GM12878 (cell line): ENCODE measurements at regions not wholly inside any gene's neighbourhood (a gene's known extent, or its start where the extent isn't known, plus 50 kb on each side); places are given as distances from the start of the nearest gene placed in this dataset.

Experiments
- HDAC2 ChIP-seq: fragments of 200-600 bp; sonication (generic); IDR thresholded peaks from 2 replicates; pipeline ENCODE4 v1.6.1; 2017
- NBN ChIP-seq: fragments of 450-650 bp; IDR thresholded peaks from 2 replicates; pipeline ENCODE4 v1.6.1; 2016
- POLR2AphosphoS2 ChIP-seq: IDR thresholded peaks from 2 replicates; pipeline ENCODE4 v1.6.1; 2011; ENCODE audit warnings: low read depth, mild to moderate bottlenecking, low read length, improper control_type of control experiment, moderate library complexity
- ZNF687 ChIP-seq: fragments of 450-650 bp; IDR thresholded peaks from 2 replicates; pipeline ENCODE4 v1.6.1; 2017; ENCODE audit warnings: mild to moderate bottlenecking, moderate library complexity
- TF ChIP-seq, protein P1 (sequence below): fragments of 450-650 bp; IDR thresholded peaks from 2 replicates; pipeline ENCODE4 v1.6.1; 2018; ENCODE audit warnings: borderline replicate concordance, mild to moderate bottlenecking; ENCODE audit not compliant: partially characterized antibody

GRCh38 chr2:176963568-176964287 lies 248.9 kb upstream of the HNRNPA3 start (continued):
- TF ChIP-seq, protein P1, sequence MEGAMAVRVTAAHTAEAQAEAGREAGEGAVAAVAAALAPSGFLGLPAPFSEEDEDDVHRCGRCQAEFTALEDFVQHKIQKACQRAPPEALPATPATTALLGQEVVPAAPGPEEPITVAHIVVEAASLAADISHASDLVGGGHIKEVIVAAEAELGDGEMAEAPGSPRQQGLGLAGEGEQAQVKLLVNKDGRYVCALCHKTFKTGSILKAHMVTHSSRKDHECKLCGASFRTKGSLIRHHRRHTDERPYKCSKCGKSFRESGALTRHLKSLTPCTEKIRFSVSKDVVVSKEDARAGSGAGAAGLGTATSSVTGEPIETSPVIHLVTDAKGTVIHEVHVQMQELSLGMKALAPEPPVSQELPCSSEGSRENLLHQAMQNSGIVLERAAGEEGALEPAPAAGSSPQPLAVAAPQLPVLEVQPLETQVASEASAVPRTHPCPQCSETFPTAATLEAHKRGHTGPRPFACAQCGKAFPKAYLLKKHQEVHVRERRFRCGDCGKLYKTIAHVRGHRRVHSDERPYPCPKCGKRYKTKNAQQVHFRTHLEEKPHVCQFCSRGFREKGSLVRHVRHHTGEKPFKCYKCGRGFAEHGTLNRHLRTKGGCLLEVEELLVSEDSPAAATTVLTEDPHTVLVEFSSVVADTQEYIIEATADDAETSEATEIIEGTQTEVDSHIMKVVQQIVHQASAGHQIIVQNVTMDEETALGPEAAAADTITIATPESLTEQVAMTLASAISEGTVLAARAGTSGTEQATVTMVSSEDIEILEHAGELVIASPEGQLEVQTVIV = no peak
- TF ChIP-seq HDAC2 (no peak), POLR2AphosphoS2 (no peak), NBN (no peak), ZNF687 (no peak)
